SK-N-SH treated with all-trans-retinoic acid at 6 μM for 48 hours (cell line): ENCODE measurements at regions not wholly inside any gene's neighbourhood (a gene's known extent, or its start where the extent isn't known, plus 50 kb on each side); places are given as distances from the start of the nearest gene placed in this dataset.

Source experiments
- CSRNP3 ChIP-seq: fragments of 250-450 bp; sonication (Bioruptor Pico); IDR thresholded peaks from 2 replicates; pipeline ENCODE4 v1.5.1; 2021; ENCODE audit warnings: mild to moderate bottlenecking, moderate library complexity
- GLIS3 ChIP-seq: fragments of 250-450 bp; sonication (Bioruptor Pico); IDR thresholded peaks from 2 replicates; pipeline ENCODE4 v1.5.0; 2020; ENCODE audit warnings: mild to moderate bottlenecking, moderate library complexity
- ZFP30 ChIP-seq: fragments of 450-650 bp; formaldehyde crosslinking; IDR thresholded peaks from 2 replicates; pipeline ENCODE4 v1.5.0; 2022; ENCODE audit warnings: mild to moderate bottlenecking, moderate library complexity
- ZNF70 ChIP-seq: fragments of 450-650 bp; formaldehyde crosslinking; IDR thresholded peaks from 2 replicates; pipeline ENCODE4 v1.5.0; 2020; ENCODE audit warnings: mild to moderate bottlenecking, moderate library complexity

- no peak for TF ChIP-seq ZFP30 (CRISPR knock-in tag)
- no peak for TF ChIP-seq ZNF70
- peak; percentile 89 for TF ChIP-seq GLIS3 (CRISPR knock-in tag)
- peak; percentile 31; the same call in 1 of the 2 replicates for TF ChIP-seq CSRNP3 (CRISPR knock-in tag)
These were observed 161.4 kb downstream of the TBXT start for GRCh38 chr6:166005944-166006899.
